K562 (cell line): ENCODE measurements at regions not wholly inside any gene's neighbourhood (a gene's known extent, or its start where the extent isn't known, plus 50 kb on each side); places are given as distances from the start of the nearest gene placed in this dataset.

Experiments used
- ATAC-seq: fragments of 200-7000 bp; cut with Tn5 transposase; 3 replicates; pipeline ENCODE4 v1.9.1; 2020; ENCODE audit warnings: moderate library complexity
- BruUV-seq: library from RNA; stranded (reverse); fragments of 400-500 nt; replicated peaks from 2 replicates; lab custom pipeline; 2021; lab: Mats Ljungman, UMichigan
- CTCF ChIA-PET: fragments of 300-600 bp; formaldehyde crosslinking; extraction: SDS; loops from one replicate; lab custom pipeline; 2021; ENCODE audit warnings: low intra/inter-chr PET ratio; lab: Yijun Ruan, JAX
- POLR2A ChIA-PET: fragments of 300-600, 350-650 bp; sonication (Branson Sonifier 250); formaldehyde crosslinking; extraction: SDS; loops from one replicate; lab custom pipeline; 2021; ENCODE audit warnings: antibody characterized with exemption, inconsistent platforms; lab: Yijun Ruan, JAX
- DNase-seq, 4 experiments: peaks; one replicate each; pipeline versions ENCODE4 v3.0.0 to v3.0.0-alpha.2; 2011 to 2018; ENCODE audit warnings: low spot score in 3 of 4, mixed read lengths in 3 of 4; ENCODE audit errors: extremely low read depth in 1 of 4
- FAIRE-seq: peaks from 2 replicates; lab custom pipeline; 2011; peaks lifted over from hg19 to GRCh38; lab: Jason Lieb, UNC
- H2AFZ ChIP-seq: 2 replicates; pipeline ENCODE4 v1.6.0; 2011; ENCODE audit warnings: low read depth, low read length, control low read depth, inconsistent platforms
- H3K27ac ChIP-seq: fragments of 200-600 bp; 3 replicates; pipeline ENCODE4 v1.8.0; 2011; ENCODE audit warnings: low read depth, mild to moderate bottlenecking, control low read depth, inconsistent platforms, low read length, moderate library complexity, mixed read lengths; ENCODE audit errors: extremely low read depth
- H3K27me3 ChIP-seq, 2 experiments: fragments of 300-600 bp in 1 of 2; 2 replicates in 1 of 2; 3 replicates in 1 of 2; pipeline versions ENCODE4 v1.6.0 to v1.8.0; 2011; ENCODE audit warnings: inconsistent platforms in 2 of 2, low read length in 2 of 2, mild to moderate bottlenecking in 1 of 2, mixed read lengths in 1 of 2, moderate library complexity in 1 of 2; ENCODE audit not compliant: control insufficient read depth in 2 of 2, insufficient read depth in 2 of 2
- H3K36me3 ChIP-seq: fragments of 300-600 bp; 3 replicates; pipeline ENCODE4 v1.8.0; 2011; ENCODE audit warnings: mild to moderate bottlenecking, low read length, inconsistent platforms; ENCODE audit not compliant: control insufficient read depth, insufficient read depth
- H3K4me1 ChIP-seq, 2 experiments: fragments of 200-600 bp in 1 of 2; replicated peaks in 1 of 2; 2 replicates in 1 of 2; 3 replicates in 1 of 2; pipeline versions ENCODE4 v1.5.1 to v1.8.0; 2011; ENCODE audit warnings: inconsistent platforms in 2 of 2, low read length in 2 of 2, mild to moderate bottlenecking in 1 of 2, mixed read lengths in 1 of 2, moderate library complexity in 1 of 2; ENCODE audit not compliant: control insufficient read depth in 2 of 2, insufficient read depth in 2 of 2
- H3K4me2 ChIP-seq: 2 replicates; pipeline ENCODE4 v1.6.1; 2011; ENCODE audit warnings: low read length, control low read depth, inconsistent platforms, mixed read lengths; ENCODE audit not compliant: insufficient read depth
- H3K4me3 ChIP-seq: fragments of 200-600 bp; sonication (generic), shearing (Covaris generic); 2 replicates; pipeline ENCODE4 v1.5.1; 2016; ENCODE audit warnings: control low read depth, inconsistent platforms
- H3K79me2 ChIP-seq: fragments of 200-600 bp; 3 replicates; pipeline ENCODE4 v1.8.0; 2011; ENCODE audit warnings: low read length, inconsistent platforms; ENCODE audit not compliant: control insufficient read depth, insufficient read depth
- H3K9ac ChIP-seq, 2 experiments: 2 replicates each; pipeline versions ENCODE4 v1.6.0 to v1.6.1; 2011; ENCODE audit warnings: low read depth in 2 of 2, low read length in 2 of 2, control low read depth in 1 of 2, inconsistent platforms in 1 of 2, mild to moderate bottlenecking in 1 of 2, mixed read lengths in 1 of 2; ENCODE audit not compliant: insufficient read depth in 1 of 2
- H3K9me1 ChIP-seq: one replicate; pipeline ENCODE4 v1.6.0; 2011; ENCODE audit warnings: inconsistent platforms, mild to moderate bottlenecking, low read length, moderate library complexity; ENCODE audit not compliant: control insufficient read depth, insufficient read depth
- H3K9me3 ChIP-seq: replicated peaks from 2 replicates; pipeline ENCODE4 v1.5.1; 2011; ENCODE audit warnings: low read depth, low read length, inconsistent platforms; ENCODE audit not compliant: control insufficient read depth, insufficient read depth
- H4K20me1 ChIP-seq: replicated peaks from 2 replicates; pipeline ENCODE4 v1.6.1; 2011; ENCODE audit warnings: low read length, inconsistent platforms, mixed read lengths; ENCODE audit not compliant: control insufficient read depth, insufficient read depth
- MEF2A ChIP-seq: IDR thresholded peaks from 2 replicates; pipeline ENCODE4 v1.6.1; 2011; ENCODE audit warnings: low read depth, mild to moderate bottlenecking, low read length, moderate library complexity; ENCODE audit not compliant: control insufficient read depth
- NFXL1 ChIP-seq: fragments of 450-650 bp; formaldehyde crosslinking; IDR thresholded peaks from 2 replicates; pipeline ENCODE4 v1.4.0; 2021; ENCODE audit warnings: mild to moderate bottlenecking
- NUFIP1 ChIP-seq: fragments of 450-650 bp; IDR thresholded peaks from 2 replicates; pipeline ENCODE4 v1.6.1; 2018; ENCODE audit not compliant: partially characterized antibody
- PURB ChIP-seq: sonication (generic); formaldehyde crosslinking; IDR thresholded peaks from 2 replicates; pipeline ENCODE4 v1.9.0; 2021; ENCODE audit warnings: low read depth, mild to moderate bottlenecking, missing genetic modification reagents
- RB1 ChIP-seq: fragments of 450-650 bp; IDR thresholded peaks from 2 replicates; pipeline ENCODE4 v1.6.1; 2017; ENCODE audit warnings: low read depth, mild to moderate bottlenecking
- RBM17 ChIP-seq: fragments of 200-400 bp; formaldehyde crosslinking; IDR thresholded peaks from 2 replicates; pipeline ENCODE4 v1.6.1; 2017; ENCODE audit warnings: low read depth, mild to moderate bottlenecking, low read length, borderline replicate concordance
- WGBS: fragments of 100-300 bp; shearing (Covaris generic); methylation state at CpG from one replicate; pipeline ENCODE4 v1.1.6; 2016; ENCODE audit warnings: low coverage, mixed read lengths; ENCODE audit not compliant: insufficient coverage; ENCODE audit errors: missing lambda C conversion rate; 5-methylcytosine and 5-hydroxymethylcytosine counted together
- in situ Hi-C: fragments of 300-500 bp; cut with MboI; formaldehyde crosslinking; loops from 4 replicates; pipeline ENCODE4 v1.15.0; 2018; ENCODE audit warnings: inconsistent platforms, mixed read lengths
- intact Hi-C: fragments of 100-400 bp; cut with micrococcal nuclease; formaldehyde crosslinking; loops from 2 replicates; pipeline ENCODE4 v1.14.2; 2022
- TF ChIP-seq, protein P1 (sequence below), 2 experiments: fragments of 450-650 bp; conservative IDR thresholded peaks; 2 replicates each; pipeline ENCODE4 v1.6.1; 2017; ENCODE audit warnings: mild to moderate bottlenecking in 2 of 2, moderate library complexity in 2 of 2

GRCh38 chr5:163825661-163826060 lies 320.2 kb downstream of the MAT2B start:
- Histone ChIP-seq H3K9ac (no peak overlapping the region), H3K4me1 (no peaks in the 10 kb centered on the region), H3K27ac (no peak overlapping the region), H3K4me3 (no peak overlapping the region), H3K4me2 (no peak overlapping the region), H3K36me3 (no peaks in the 10 kb centered on the region), H3K79me2 (no peaks in the 10 kb centered on the region), H2AFZ (no peak overlapping the region), H3K9me3 (no peaks in the 10 kb centered on the region; the same call in none of the 2 replicates), H3K9me1 (no peaks in the 10 kb centered on the region), H3K27me3 (no peaks in the 10 kb centered on the region), H4K20me1 (no peaks in the 10 kb centered on the region)
- CTCF ChIA-PET: no interaction called here
- in situ Hi-C loops: no loop called here
- TF ChIP-seq MEF2A: no peak
- TF ChIP-seq NUFIP1: no peak
- no peak for TF ChIP-seq RBM17
- TF ChIP-seq, protein P1, sequence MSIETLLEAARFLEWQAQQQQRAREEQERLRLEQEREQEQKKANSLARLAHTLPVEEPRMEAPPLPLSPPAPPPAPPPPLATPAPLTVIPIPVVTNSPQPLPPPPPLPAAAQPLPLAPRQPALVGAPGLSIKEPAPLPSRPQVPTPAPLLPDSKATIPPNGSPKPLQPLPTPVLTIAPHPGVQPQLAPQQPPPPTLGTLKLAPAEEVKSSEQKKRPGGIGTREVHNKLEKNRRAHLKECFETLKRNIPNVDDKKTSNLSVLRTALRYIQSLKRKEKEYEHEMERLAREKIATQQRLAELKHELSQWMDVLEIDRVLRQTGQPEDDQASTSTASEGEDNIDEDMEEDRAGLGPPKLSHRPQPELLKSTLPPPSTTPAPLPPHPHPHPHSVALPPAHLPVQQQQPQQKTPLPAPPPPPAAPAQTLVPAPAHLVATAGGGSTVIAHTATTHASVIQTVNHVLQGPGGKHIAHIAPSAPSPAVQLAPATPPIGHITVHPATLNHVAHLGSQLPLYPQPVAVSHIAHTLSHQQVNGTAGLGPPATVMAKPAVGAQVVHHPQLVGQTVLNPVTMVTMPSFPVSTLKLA (conservative IDR thresholded peaks at IDR 0.05): no peak
- no peak for TF ChIP-seq NFXL1 (CRISPR knock-in tag)
- TF ChIP-seq RB1: no peak
- TF ChIP-seq PURB (CRISPR knock-in tag): no peak
- no peak for FAIRE-seq
- no peak for ATAC-seq
- DNase-seq: no peak
- POLR2A ChIA-PET: no interaction called here
- 0% methylated on average over 1 of the region's 1 CpG for WGBS
- no TSS peak for BruUV-seq
- intact Hi-C loops: no loop called here
